Naive thymus-derived CD4-positive, alpha-beta T cell (primary cell): ENCODE measurements at regions not wholly inside any gene's neighbourhood (a gene's known extent, or its start where the extent isn't known, plus 50 kb on each side); places are given as distances from the start of the nearest gene placed in this dataset.

Experiments
- ATAC-seq: fragments of 150-1000 bp; cut with Tn5 transposase; 2 replicates; pipeline ENCODE4 v1.10.0; 2021; ENCODE audit warnings: mild to moderate bottlenecking, moderate library complexity
- CTCF ChIA-PET: fragments of 350-600 bp; sonication (Branson Sonifier 250); formaldehyde crosslinking; loops from one replicate; lab custom pipeline; 2021; ENCODE audit warnings: antibody characterized with exemption; lab: Charles Lee
- POLR2A ChIA-PET: fragments of 350-600 bp; sonication (Branson Sonifier 250); formaldehyde crosslinking; loops from one replicate; lab custom pipeline; 2021; ENCODE audit warnings: antibody characterized with exemption, inconsistent platforms; lab: Charles Lee
- DNase-seq, 9 donors: peaks; one replicate each; pipeline versions ENCODE4 v3.0.0 to v3.0.0-alpha.2; 2020 to 2022; ENCODE audit warnings: mixed read lengths in 1 of 9
- H3K27ac ChIP-seq: one replicate; pipeline ENCODE4 v1.7.0; 2013; ENCODE audit warnings: mild to moderate bottlenecking, low read depth, low read length, moderate library complexity
- H3K27me3 ChIP-seq, 2 donors: one replicate each; pipeline ENCODE4 v1.7.0; 2013; ENCODE audit warnings: low read length in 2 of 2, mild to moderate bottlenecking in 2 of 2, moderate library complexity in 2 of 2; ENCODE audit not compliant: control insufficient read depth in 2 of 2, insufficient read depth in 2 of 2
- H3K36me3 ChIP-seq, 3 experiments: 1 replicate in 2 of 3; 2 replicates in 1 of 3; pipeline ENCODE4 v1.7.0; 2013; ENCODE audit warnings: low read length in 3 of 3, mild to moderate bottlenecking in 3 of 3, moderate library complexity in 1 of 3; ENCODE audit not compliant: insufficient read depth in 3 of 3, control insufficient read depth in 2 of 3
- H3K4me1 ChIP-seq, 2 donors: one replicate each; pipeline ENCODE4 v1.7.0; 2013; ENCODE audit warnings: low read length in 2 of 2, mild to moderate bottlenecking in 2 of 2, moderate library complexity in 1 of 2; ENCODE audit not compliant: control insufficient read depth in 2 of 2, insufficient read depth in 2 of 2
- H3K4me3 ChIP-seq: 2 replicates; pipeline ENCODE4 v1.7.0; 2013; ENCODE audit warnings: mild to moderate bottlenecking, low read length
- H3K9me3 ChIP-seq, 3 experiments: 1 replicate in 2 of 3; 2 replicates in 1 of 3; pipeline ENCODE4 v1.7.0; 2013; ENCODE audit warnings: low read length in 3 of 3; ENCODE audit not compliant: control insufficient read depth in 2 of 3
- H3K27ac Mint-ChIP-seq, 9 donors: one replicate each; pipeline ENCODE4 v1.8.0; 2020 to 2022; ENCODE audit warnings: mixed read lengths in 9 of 9, mild to moderate bottlenecking in 8 of 9, moderate library complexity in 5 of 9, inconsistent platforms in 2 of 9
- H3K27me3 Mint-ChIP-seq, 5 donors: one replicate each; pipeline ENCODE4 v1.8.0; 2021 to 2022; ENCODE audit warnings: mixed read lengths in 5 of 5, mild to moderate bottlenecking in 1 of 5
- H3K36me3 Mint-ChIP-seq, 5 donors: one replicate each; pipeline ENCODE4 v1.8.0; 2020 to 2022; ENCODE audit warnings: mixed read lengths in 5 of 5, mild to moderate bottlenecking in 3 of 5, inconsistent platforms in 1 of 5
- H3K4me1 Mint-ChIP-seq, 7 donors: one replicate each; pipeline ENCODE4 v1.8.0; 2020 to 2022; ENCODE audit warnings: mixed read lengths in 7 of 7, mild to moderate bottlenecking in 3 of 7, inconsistent platforms in 1 of 7
- H3K4me3 Mint-ChIP-seq, 10 donors: one replicate each; pipeline ENCODE4 v1.8.0; 2020 to 2022; ENCODE audit warnings: mild to moderate bottlenecking in 10 of 10, mixed read lengths in 10 of 10, moderate library complexity in 6 of 10, inconsistent platforms in 2 of 10
- H3K9me3 Mint-ChIP-seq, 11 donors: one replicate each; pipeline ENCODE4 v1.8.0; 2020 to 2022; ENCODE audit warnings: mixed read lengths in 11 of 11, mild to moderate bottlenecking in 4 of 11, inconsistent platforms in 1 of 11, moderate library complexity in 1 of 11
- intact Hi-C, 2 donors: fragments of 100-400 bp; cut with micrococcal nuclease; formaldehyde crosslinking; loops; one replicate each; pipeline ENCODE4 v1.15.1; 2023

GRCh38 chr9:84163052-84163650, 177.4 kb downstream of the SLC28A3 start:
- no peaks in the 10 kb centered on the region for H3K9me3 ChIP-seq
- no peaks in the 10 kb centered on the region for H3K27me3 ChIP-seq
- Mint-ChIP-seq H3K9me3 (peaks cover 0 to 3% (median 0%) of the 10 kb centered on the region in 11 donors), H3K4me1 (no peaks in the 10 kb centered on the region), H3K27me3 (peaks cover 13 to 34% (median 28%) of the 10 kb centered on the region in 5 donors), H3K27ac (no peak overlapping the region), H3K4me3 (no peak overlapping the region), H3K36me3 (no peaks in the 10 kb centered on the region)
- intact Hi-C loops = no loop called here
- no peaks in the 10 kb centered on the region for H3K4me1 ChIP-seq
- ATAC-seq (no peak), DNase-seq (no peak)
- CTCF ChIA-PET = interaction anchor here (1.0 kb wide), 1 partner anchor 10 kb away, joined by 5 read pairs; no protein-coding TSS in a partner anchor
- POLR2A ChIA-PET = interaction anchor here (1.2 kb wide), 1 partner anchor 184 kb away, joined by 3 read pairs; the partner anchor contains the start of gene HNRNPK
- no peaks in the 10 kb centered on the region for H3K36me3 ChIP-seq
- no peak overlapping the region for H3K27ac ChIP-seq
- H3K4me3 ChIP-seq = no peak overlapping the region

- H3K9me3 Mint-ChIP-seq = no peaks in the 10 kb centered on the region
- peaks cover 0 to 2% (median 0%) of the 10 kb centered on the region in 7 donors for H3K4me1 Mint-ChIP-seq
- ChIA-PET CTCF (interaction anchor here (1.0 kb wide), 1 partner anchor 10 kb away, joined by 3 read pairs; no protein-coding TSS in a partner anchor), POLR2A (no interaction called here)
- no peak for DNase-seq
- H3K4me3 ChIP-seq = no peak overlapping the region
- no peaks in the 10 kb centered on the region for H3K9me3 ChIP-seq
- no peak for ATAC-seq
- H3K36me3 ChIP-seq = no peaks in the 10 kb centered on the region
- H3K27me3 ChIP-seq = no peaks in the 10 kb centered on the region
- peaks cover 0 to 10% (median 5%) of the 10 kb centered on the region in 5 donors for H3K27me3 Mint-ChIP-seq
- H3K36me3 Mint-ChIP-seq = no peaks in the 10 kb centered on the region
- H3K27ac Mint-ChIP-seq = no peak overlapping the region
- no peak overlapping the region for H3K27ac ChIP-seq
- H3K4me3 Mint-ChIP-seq = no peak overlapping the region
- intact Hi-C loops = no loop called here
- H3K4me1 ChIP-seq = no peaks in the 10 kb centered on the region
These were observed 173.7 kb downstream of the SLC28A3 start for GRCh38 chr9:84166891-84167290.

GRCh38 chr9:84169240-84169639, 171.3 kb downstream of the SLC28A3 start:
- H3K9me3 Mint-ChIP-seq = no peaks in the 10 kb centered on the region
- H3K27ac Mint-ChIP-seq = no peak overlapping the region
- CTCF ChIA-PET = interaction anchor here (0.6 to 1.0 kb wide), 3 partner anchors 26 to 1538 kb away, joined by 3 to 5 read pairs (median 3); no protein-coding TSS in a partner anchor
- no peak overlapping the region for H3K27ac ChIP-seq
- H3K4me1 Mint-ChIP-seq = peaks cover 0 to 5% (median 0%) of the 10 kb centered on the region in 7 donors
- H3K36me3 Mint-ChIP-seq = no peaks in the 10 kb centered on the region
- no peaks in the 10 kb centered on the region for H3K27me3 ChIP-seq
- no peak for ATAC-seq
- no peak overlapping the region for H3K4me3 ChIP-seq
- no peaks in the 10 kb centered on the region for H3K36me3 ChIP-seq
- no peaks in the 10 kb centered on the region for H3K4me1 ChIP-seq
- DNase-seq = no peak
- no peaks in the 10 kb centered on the region for H3K9me3 ChIP-seq
- peaks cover 0 to 8% (median 5%) of the 10 kb centered on the region in 5 donors for H3K27me3 Mint-ChIP-seq
- POLR2A ChIA-PET = interaction anchor here (0.5 kb wide), 1 partner anchor 80 kb away, joined by 3 read pairs; no protein-coding TSS in a partner anchor
- H3K4me3 Mint-ChIP-seq = no peak overlapping the region
- intact Hi-C loops = no loop called here

- no peaks in the 10 kb centered on the region for H3K9me3 ChIP-seq
- no peak overlapping the region for H3K27ac Mint-ChIP-seq
- ATAC-seq (no peak), DNase-seq (no peak)
- H3K27me3 ChIP-seq = no peaks in the 10 kb centered on the region
- H3K27me3 Mint-ChIP-seq = peaks cover 0 to 8% (median 5%) of the 10 kb centered on the region in 5 donors
- ChIA-PET CTCF (no interaction called here), POLR2A (no interaction called here)
- intact Hi-C loops = loop anchor here (5.0 to 10.0 kb wide), 2 partner anchors 166 to 248 kb away; partner anchors contain the start of gene KIF27 (in 1 of the 2)
- H3K27ac ChIP-seq = no peak overlapping the region
- H3K4me3 ChIP-seq = no peak overlapping the region
- H3K4me3 Mint-ChIP-seq = no peak overlapping the region
- H3K9me3 Mint-ChIP-seq = no peaks in the 10 kb centered on the region
- no peaks in the 10 kb centered on the region for H3K36me3 Mint-ChIP-seq
- H3K36me3 ChIP-seq = no peaks in the 10 kb centered on the region
- no peaks in the 10 kb centered on the region for H3K4me1 ChIP-seq
- peaks cover 0 to 5% (median 0%) of the 10 kb centered on the region in 7 donors for H3K4me1 Mint-ChIP-seq
These were observed 169.9 kb downstream of the SLC28A3 start for GRCh38 chr9:84170521-84171141.

- H3K36me3 Mint-ChIP-seq = no peaks in the 10 kb centered on the region
- peaks cover 0 to 8% (median 0%) of the 10 kb centered on the region in 5 donors for H3K27me3 Mint-ChIP-seq
- ATAC-seq = no peak
- H3K36me3 ChIP-seq = no peaks in the 10 kb centered on the region
- no peak overlapping the region for H3K4me3 ChIP-seq
- H3K4me3 Mint-ChIP-seq = no peak overlapping the region
- intact Hi-C loops = loop anchor here (1.0 to 10.0 kb wide), 6 partner anchors 141 to 385 kb away; partner anchors contain the start of genes HNRNPK (in 1 of the 2), KIF27 (in 1 of the 2) and RMI1 (in 1 of the 2)
- peaks cover 0 to 5% (median 0%) of the 10 kb centered on the region in 7 donors for H3K4me1 Mint-ChIP-seq
- H3K27ac Mint-ChIP-seq = no peak overlapping the region
- DNase-seq = no peak
- H3K27me3 ChIP-seq = no peaks in the 10 kb centered on the region
- no peak overlapping the region for H3K27ac ChIP-seq
- no peaks in the 10 kb centered on the region for H3K9me3 ChIP-seq
- ChIA-PET CTCF (interaction anchor here (0.6 to 2.1 kb wide), 7 partner anchors 12 to 252 kb away, joined by 3 to 8 read pairs (median 4); no protein-coding TSS in a partner anchor), POLR2A (no interaction called here)
- no peaks in the 10 kb centered on the region for H3K4me1 ChIP-seq
- H3K9me3 Mint-ChIP-seq = no peaks in the 10 kb centered on the region
These were observed 166.6 kb downstream of the SLC28A3 start for GRCh38 chr9:84173961-84174360.

- ChIA-PET POLR2A (no interaction called here), CTCF (interaction anchor here (2.0 kb wide), 1 partner anchor 253 kb away, joined by 4 read pairs; no protein-coding TSS in a partner anchor)
- Mint-ChIP-seq H3K9me3 (no peaks in the 10 kb centered on the region), H3K27me3 (peaks cover 0 to 8% (median 0%) of the 10 kb centered on the region in 5 donors), H3K27ac (no peak overlapping the region), H3K4me3 (no peak overlapping the region), H3K4me1 (peaks cover 0 to 5% (median 0%) of the 10 kb centered on the region in 7 donors), H3K36me3 (no peaks in the 10 kb centered on the region)
- Histone ChIP-seq H3K4me3 (no peak overlapping the region), H3K27ac (no peak overlapping the region), H3K9me3 (no peaks in the 10 kb centered on the region), H3K27me3 (no peaks in the 10 kb centered on the region), H3K4me1 (no peaks in the 10 kb centered on the region), H3K36me3 (no peaks in the 10 kb centered on the region)
- ATAC-seq (peak; percentile 36), DNase-seq (no peak)
- intact Hi-C loops = loop anchor here (5.0 to 10.0 kb wide), 2 partner anchors 170 to 252 kb away; partner anchors contain the start of gene KIF27 (in 1 of the 2)
These were observed 166.1 kb downstream of the SLC28A3 start for GRCh38 chr9:84174486-84174885.
